ENCODE measurements at regions not wholly inside any gene's neighbourhood (a gene's known extent, or its start where the extent isn't known, plus 50 kb on each side); places are given as distances from the start of the nearest gene placed in this dataset.

DNA sequence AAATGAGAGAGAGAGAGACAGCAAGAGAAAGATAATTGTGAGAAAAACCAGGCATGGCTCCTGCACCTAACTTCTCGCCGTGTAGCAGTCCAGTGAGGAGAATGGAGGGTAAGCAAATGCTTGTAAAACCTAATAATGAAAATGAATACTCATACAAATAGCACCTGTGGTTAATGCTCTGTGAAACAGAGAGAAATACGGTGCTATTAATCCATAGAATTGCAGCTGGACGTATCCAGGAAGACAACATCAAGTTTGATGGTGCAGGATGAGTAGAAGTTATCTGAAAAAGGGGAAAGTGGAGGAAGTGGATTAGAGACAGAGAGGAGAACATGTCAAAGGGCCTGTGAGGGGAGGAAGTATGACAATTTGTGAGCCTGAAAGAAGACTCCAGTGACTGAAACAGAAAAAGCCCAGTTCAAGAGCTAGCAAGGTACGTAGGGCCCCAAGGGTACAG lies 89.4 kb upstream of the PAK5 start:
- CTCF ChIA-PET, result no interaction called here
- BruUV-seq (replicated peaks), result no TSS peak
- POLR2A ChIA-PET, result no interaction called here
- no peak for ATAC-seq
- H3K4me3 ChIP-seq (ENCODE audit: low read depth in 2 of 2, low read length in 2 of 2), result no peak overlapping the region
- in situ Hi-C loops (cut with HindIII; ENCODE audit: low pct_unique_long_range_greater_than_20kb, low sequenced_read_pairs) (no loop called here), intact Hi-C loops (cut with micrococcal nuclease; ENCODE audit: unreplicated experiment) (no loop called here)
- TF ChIP-seq SIN3A (IDR thresholded peaks at IDR 0.05; ENCODE audit: borderline replicate concordance, insufficient read depth, low read depth, low read length) (no peak), POLR2AphosphoS5 (IDR thresholded peaks at IDR 0.05; ENCODE audit: low read depth, low read length) (no peak), TCF7L2 (IDR thresholded peaks at IDR 0.05; ENCODE audit: low read depth, low read length) (no peak)
- TF ChIP-seq, protein P1, sequence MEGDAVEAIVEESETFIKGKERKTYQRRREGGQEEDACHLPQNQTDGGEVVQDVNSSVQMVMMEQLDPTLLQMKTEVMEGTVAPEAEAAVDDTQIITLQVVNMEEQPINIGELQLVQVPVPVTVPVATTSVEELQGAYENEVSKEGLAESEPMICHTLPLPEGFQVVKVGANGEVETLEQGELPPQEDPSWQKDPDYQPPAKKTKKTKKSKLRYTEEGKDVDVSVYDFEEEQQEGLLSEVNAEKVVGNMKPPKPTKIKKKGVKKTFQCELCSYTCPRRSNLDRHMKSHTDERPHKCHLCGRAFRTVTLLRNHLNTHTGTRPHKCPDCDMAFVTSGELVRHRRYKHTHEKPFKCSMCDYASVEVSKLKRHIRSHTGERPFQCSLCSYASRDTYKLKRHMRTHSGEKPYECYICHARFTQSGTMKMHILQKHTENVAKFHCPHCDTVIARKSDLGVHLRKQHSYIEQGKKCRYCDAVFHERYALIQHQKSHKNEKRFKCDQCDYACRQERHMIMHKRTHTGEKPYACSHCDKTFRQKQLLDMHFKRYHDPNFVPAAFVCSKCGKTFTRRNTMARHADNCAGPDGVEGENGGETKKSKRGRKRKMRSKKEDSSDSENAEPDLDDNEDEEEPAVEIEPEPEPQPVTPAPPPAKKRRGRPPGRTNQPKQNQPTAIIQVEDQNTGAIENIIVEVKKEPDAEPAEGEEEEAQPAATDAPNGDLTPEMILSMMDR (IDR thresholded peaks at IDR 0.05), result no peak
- TF ChIP-seq, protein P2, sequence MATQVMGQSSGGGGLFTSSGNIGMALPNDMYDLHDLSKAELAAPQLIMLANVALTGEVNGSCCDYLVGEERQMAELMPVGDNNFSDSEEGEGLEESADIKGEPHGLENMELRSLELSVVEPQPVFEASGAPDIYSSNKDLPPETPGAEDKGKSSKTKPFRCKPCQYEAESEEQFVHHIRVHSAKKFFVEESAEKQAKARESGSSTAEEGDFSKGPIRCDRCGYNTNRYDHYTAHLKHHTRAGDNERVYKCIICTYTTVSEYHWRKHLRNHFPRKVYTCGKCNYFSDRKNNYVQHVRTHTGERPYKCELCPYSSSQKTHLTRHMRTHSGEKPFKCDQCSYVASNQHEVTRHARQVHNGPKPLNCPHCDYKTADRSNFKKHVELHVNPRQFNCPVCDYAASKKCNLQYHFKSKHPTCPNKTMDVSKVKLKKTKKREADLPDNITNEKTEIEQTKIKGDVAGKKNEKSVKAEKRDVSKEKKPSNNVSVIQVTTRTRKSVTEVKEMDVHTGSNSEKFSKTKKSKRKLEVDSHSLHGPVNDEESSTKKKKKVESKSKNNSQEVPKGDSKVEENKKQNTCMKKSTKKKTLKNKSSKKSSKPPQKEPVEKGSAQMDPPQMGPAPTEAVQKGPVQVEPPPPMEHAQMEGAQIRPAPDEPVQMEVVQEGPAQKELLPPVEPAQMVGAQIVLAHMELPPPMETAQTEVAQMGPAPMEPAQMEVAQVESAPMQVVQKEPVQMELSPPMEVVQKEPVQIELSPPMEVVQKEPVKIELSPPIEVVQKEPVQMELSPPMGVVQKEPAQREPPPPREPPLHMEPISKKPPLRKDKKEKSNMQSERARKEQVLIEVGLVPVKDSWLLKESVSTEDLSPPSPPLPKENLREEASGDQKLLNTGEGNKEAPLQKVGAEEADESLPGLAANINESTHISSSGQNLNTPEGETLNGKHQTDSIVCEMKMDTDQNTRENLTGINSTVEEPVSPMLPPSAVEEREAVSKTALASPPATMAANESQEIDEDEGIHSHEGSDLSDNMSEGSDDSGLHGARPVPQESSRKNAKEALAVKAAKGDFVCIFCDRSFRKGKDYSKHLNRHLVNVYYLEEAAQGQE (IDR thresholded peaks at IDR 0.05; ENCODE audit: insufficient read depth in 1 of 2, low read depth in 2 of 2, low read length in 1 of 2), result no peak
- H3K4me1 ChIP-seq (ENCODE audit: control insufficient read depth, insufficient read depth, low read length), result no peaks in the 10 kb centered on the region
- no peaks in the 10 kb centered on the region for H3K27me3 ChIP-seq (ENCODE audit: control insufficient read depth, insufficient read depth, low read length)
- H3K36me3 ChIP-seq (ENCODE audit: control insufficient read depth, insufficient read depth, low read length), result no peaks in the 10 kb centered on the region
- no peak overlapping the region for H3K27ac ChIP-seq (ENCODE audit: low read length)
- no peaks in the 10 kb centered on the region for H3K9me3 ChIP-seq (ENCODE audit: control insufficient read depth, insufficient read depth, low read depth, low read length)
- no peak for DNase-seq (ENCODE audit: low read depth, low spot score)

DNA sequence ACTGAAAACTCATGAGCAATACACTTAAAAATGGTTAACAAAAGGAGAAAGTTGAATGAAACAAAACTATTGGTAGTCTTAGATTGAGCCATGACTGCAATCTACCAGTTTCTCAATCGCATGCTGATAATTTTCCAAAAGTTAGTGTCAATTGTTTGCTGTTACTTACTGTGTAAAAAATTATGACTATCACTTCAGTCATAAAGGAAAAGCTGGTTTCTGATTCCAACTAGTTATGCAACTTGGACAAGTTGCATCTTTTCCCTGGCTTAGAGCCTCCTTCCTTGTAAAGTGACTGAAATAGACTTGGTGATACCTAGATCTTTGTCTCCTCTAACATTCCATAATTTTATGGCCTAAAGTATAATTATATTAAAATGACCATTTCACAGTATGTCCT lies 88.3 kb upstream of the PAK5 start:
- Histone ChIP-seq H3K36me3 (ENCODE audit: control insufficient read depth, insufficient read depth, low read length) (no peaks in the 10 kb centered on the region), H3K27me3 (ENCODE audit: control insufficient read depth, insufficient read depth, low read length) (no peaks in the 10 kb centered on the region), H3K4me3 (ENCODE audit: low read depth in 2 of 2, low read length in 2 of 2) (no peak overlapping the region), H3K27ac (ENCODE audit: low read length) (no peak overlapping the region), H3K9me3 (ENCODE audit: control insufficient read depth, insufficient read depth, low read depth, low read length) (no peaks in the 10 kb centered on the region), H3K4me1 (ENCODE audit: control insufficient read depth, insufficient read depth, low read length) (no peaks in the 10 kb centered on the region)
- ATAC-seq (no peak), DNase-seq (ENCODE audit: low read depth, low spot score) (no peak)
- in situ Hi-C loops (cut with HindIII; ENCODE audit: low pct_unique_long_range_greater_than_20kb, low sequenced_read_pairs), result no loop called here
- no TSS peak for BruUV-seq (replicated peaks)
- POLR2A ChIA-PET, result no interaction called here
- CTCF ChIA-PET, result no interaction called here
- TF ChIP-seq, protein P2 (IDR thresholded peaks at IDR 0.05; ENCODE audit: insufficient read depth in 1 of 2, low read depth in 2 of 2, low read length in 1 of 2), result no peak
- TF ChIP-seq TCF7L2 (IDR thresholded peaks at IDR 0.05; ENCODE audit: low read depth, low read length) (no peak), SIN3A (IDR thresholded peaks at IDR 0.05; ENCODE audit: borderline replicate concordance, insufficient read depth, low read depth, low read length) (no peak), POLR2AphosphoS5 (IDR thresholded peaks at IDR 0.05; ENCODE audit: low read depth, low read length) (no peak)
- TF ChIP-seq, protein P1 (IDR thresholded peaks at IDR 0.05), result no peak
- intact Hi-C loops (cut with micrococcal nuclease; ENCODE audit: unreplicated experiment), result no loop called here
